GM23338 (cell line): ENCODE measurements at regions not wholly inside any gene's neighbourhood (a gene's known extent, or its start where the extent isn't known, plus 50 kb on each side); places are given as distances from the start of the nearest gene placed in this dataset.

ENCODE experiments used
- ATAC-seq: fragments of 200-7000 bp; cut with Tn5 transposase; 3 replicates; pipeline ENCODE4 v1.9.1; 2020
- DNase-seq: peaks from one replicate; pipeline ENCODE4 v3.0.0-alpha.2; 2015; ENCODE audit warnings: low spot score
- H2AFZ ChIP-seq: fragments of 200-600 bp; sonication (generic); 2 replicates; pipeline ENCODE4 v1.8.0; 2016; ENCODE audit warnings: antibody characterized with exemption, mild to moderate bottlenecking, moderate library complexity
- H3F3A ChIP-seq: fragments of 200-600 bp; sonication (generic); replicated peaks from 2 replicates; pipeline ENCODE4 v1.8.0; 2017; ENCODE audit warnings: antibody characterized with exemption, mixed run types, low read depth
- H3K27ac ChIP-seq: fragments of 200-600 bp; sonication (generic); 2 replicates; pipeline ENCODE4 v1.6.1; 2016; ENCODE audit warnings: low read depth
- H3K27me3 ChIP-seq: fragments of 200-600 bp; sonication (generic); 2 replicates; pipeline ENCODE4 v1.8.0; 2016; ENCODE audit warnings: mild to moderate bottlenecking, mixed run types, moderate library complexity; ENCODE audit not compliant: insufficient read depth
- H3K36me3 ChIP-seq: fragments of 200-600 bp; sonication (generic); 2 replicates; pipeline ENCODE4 v1.8.0; 2016; ENCODE audit warnings: mild to moderate bottlenecking; ENCODE audit not compliant: insufficient read depth
- H3K4me1 ChIP-seq: fragments of 200-600 bp; sonication (generic); 2 replicates; pipeline ENCODE4 v1.8.0; 2016; ENCODE audit warnings: mild to moderate bottlenecking, moderate library complexity; ENCODE audit not compliant: insufficient read depth
- H3K4me2 ChIP-seq: fragments of 200-600 bp; sonication (generic); 2 replicates; pipeline ENCODE4 v1.7.1; 2017; ENCODE audit warnings: mixed run types
- H3K4me3 ChIP-seq: fragments of 200-600 bp; sonication (generic); 2 replicates; pipeline ENCODE4 v1.6.1; 2016; ENCODE audit warnings: mixed run types
- H3K79me2 ChIP-seq: fragments of 200-600 bp; sonication (generic); replicated peaks from 2 replicates; pipeline ENCODE4 v1.8.0; 2017; ENCODE audit warnings: mild to moderate bottlenecking; ENCODE audit not compliant: insufficient read depth
- H3K9me2 ChIP-seq: fragments of 200-600 bp; sonication (generic); 2 replicates; pipeline ENCODE4 v1.8.0; 2017; ENCODE audit not compliant: insufficient read depth
- H4K20me1 ChIP-seq: fragments of 200-600 bp; sonication (generic); replicated peaks from 2 replicates; pipeline ENCODE4 v1.8.0; 2017; ENCODE audit warnings: mild to moderate bottlenecking; ENCODE audit not compliant: insufficient read depth
- H3K27ac Mint-ChIP-seq: 2 replicates; pipeline ENCODE4 v1.8.0; 2020; ENCODE audit warnings: inconsistent platforms, mild to moderate bottlenecking, moderate library complexity, mixed read lengths
- H3K27me3 Mint-ChIP-seq: 3 replicates; pipeline ENCODE4 v1.8.0; 2022; ENCODE audit warnings: low read depth, mild to moderate bottlenecking, moderate library complexity, mixed read lengths, inconsistent platforms; ENCODE audit not compliant: insufficient read depth, poor library complexity
- H3K36me3 Mint-ChIP-seq: 3 replicates; pipeline ENCODE4 v1.8.0; 2021; ENCODE audit warnings: low read depth, mild to moderate bottlenecking, inconsistent platforms, moderate library complexity, mixed read lengths
- H3K4me1 Mint-ChIP-seq: 3 replicates; pipeline ENCODE4 v1.8.0; 2020; ENCODE audit warnings: mild to moderate bottlenecking, inconsistent platforms, mixed read lengths
- H3K4me3 Mint-ChIP-seq: 3 replicates; pipeline ENCODE4 v1.8.0; 2021; ENCODE audit warnings: moderate library complexity, mild to moderate bottlenecking, inconsistent platforms, mixed read lengths
- H3K9me3 Mint-ChIP-seq: 3 replicates; pipeline ENCODE4 v1.8.0; 2020; ENCODE audit warnings: moderate library complexity, mild to moderate bottlenecking, inconsistent platforms, mixed read lengths
- CREB1 ChIP-seq: fragments of 250-450 bp; sonication (Bioruptor Pico); IDR thresholded peaks from 2 replicates; pipeline ENCODE4 v1.5.0; 2020; ENCODE audit warnings: low read depth, mild to moderate bottlenecking, moderate library complexity
- CTCF ChIP-seq, 2 experiments: fragments of 200-600 bp in 1 of 2; sonication (generic) in 1 of 2; conservative IDR thresholded peaks; 2 replicates each; pipeline versions ENCODE4 v1.5.1 to v1.6.1; 2016 to 2017; ENCODE audit warnings: antibody characterized with exemption in 2 of 2, low read depth in 2 of 2, mild to moderate bottlenecking in 2 of 2, moderate library complexity in 1 of 2
- ETS1 ChIP-seq: IDR thresholded peaks from 2 replicates; pipeline ENCODE4 v1.6.1; 2016; ENCODE audit warnings: antibody characterized with exemption
- EZH2 ChIP-seq: fragments of 200-600 bp; sonication (generic); IDR thresholded peaks from one replicate; pipeline ENCODE4 v1.8.0; 2017; ENCODE audit warnings: antibody characterized with exemption, mild to moderate bottlenecking, low read depth; ENCODE audit not compliant: unreplicated experiment
- EZH2phosphoT487 ChIP-seq: fragments of 200-600 bp; sonication (generic); IDR thresholded peaks from one replicate; pipeline ENCODE4 v1.8.1; 2018; ENCODE audit warnings: antibody characterized with exemption; ENCODE audit not compliant: unreplicated experiment
- JUNB ChIP-seq: IDR thresholded peaks from one replicate; pipeline ENCODE4 v1.6.1; 2016; ENCODE audit warnings: antibody characterized with exemption; ENCODE audit not compliant: unreplicated experiment
- NANOG ChIP-seq: IDR thresholded peaks from 2 replicates; pipeline ENCODE4 v1.6.1; 2016; ENCODE audit warnings: antibody characterized with exemption, borderline replicate concordance
- POLR2AphosphoS5 ChIP-seq: IDR thresholded peaks from 2 replicates; pipeline ENCODE4 v1.6.1; 2016; ENCODE audit warnings: antibody characterized with exemption, low read depth
- REST ChIP-seq: IDR thresholded peaks from one replicate; pipeline ENCODE4 v1.6.1; 2018; ENCODE audit warnings: antibody characterized with exemption; ENCODE audit not compliant: unreplicated experiment
- STAT1 ChIP-seq: IDR thresholded peaks from one replicate; pipeline ENCODE4 v1.6.1; 2016; ENCODE audit warnings: antibody characterized with exemption; ENCODE audit not compliant: unreplicated experiment
- ZNF114 ChIP-seq: fragments of 250-450 bp; sonication (Bioruptor Pico); IDR thresholded peaks from 2 replicates; pipeline ENCODE4 v1.5.0; 2020; ENCODE audit warnings: mild to moderate bottlenecking, moderate library complexity
- ZNF331 ChIP-seq: fragments of 250-450 bp; sonication (Bioruptor Pico); IDR thresholded peaks from 2 replicates; pipeline ENCODE4 v1.5.0; 2020; ENCODE audit warnings: low read depth, mild to moderate bottlenecking, moderate library complexity
- ZNF462 ChIP-seq: fragments of 250-450 bp; sonication (Bioruptor Pico); IDR thresholded peaks from 2 replicates; pipeline ENCODE4 v1.5.0; 2020; ENCODE audit warnings: mild to moderate bottlenecking, moderate library complexity

- DNase-seq (no peak), ATAC-seq (no peak)
- peaks cover 2% of the 10 kb centered on the region; the same call in 1 of the 3 replicates for H3K9me3 Mint-ChIP-seq
- no peak overlapping the region for H2AFZ ChIP-seq
- TF ChIP-seq POLR2AphosphoS5 (no peak), STAT1 (no peak), ETS1 (no peak), EZH2 (no peak), CREB1 (CRISPR knock-in tag) (no peak), ZNF462 (CRISPR knock-in tag) (no peak), ZNF331 (CRISPR knock-in tag) (no peak), EZH2phosphoT487 (no peak), REST (no peak), CTCF (conservative IDR thresholded peaks at IDR 0.05; ENCODE audit: low read depth in 2 of 2) (no peak), JUNB (no peak), NANOG (no peak), ZNF114 (CRISPR knock-in tag) (no peak)
- H3K4me3 ChIP-seq, result no peak overlapping the region
- H3K36me3 Mint-ChIP-seq, result no peaks in the 10 kb centered on the region
- H3K4me2 ChIP-seq, result no peak overlapping the region
- H3K36me3 ChIP-seq, result no peaks in the 10 kb centered on the region
- no peaks in the 10 kb centered on the region for H3K79me2 ChIP-seq
- H3K4me1 Mint-ChIP-seq, result no peaks in the 10 kb centered on the region
- H3K4me3 Mint-ChIP-seq, result no peak overlapping the region
- H3F3A ChIP-seq, result no peaks in the 10 kb centered on the region
- no peaks in the 10 kb centered on the region for H3K4me1 ChIP-seq
- H3K27me3 Mint-ChIP-seq, result no peaks in the 10 kb centered on the region
- H3K9me2 ChIP-seq, result no peaks in the 10 kb centered on the region
- H3K27ac Mint-ChIP-seq, result no peak overlapping the region
- no peak overlapping the region for H3K27ac ChIP-seq
- H3K27me3 ChIP-seq, result no peaks in the 10 kb centered on the region
- H4K20me1 ChIP-seq, result no peaks in the 10 kb centered on the region
These were observed 96.6 kb upstream of the DMD start for GRCh38 chrX:33307911-33308354.
